ENCODE measurements at regions not wholly inside any gene's neighbourhood (a gene's known extent, or its start where the extent isn't known, plus 50 kb on each side); places are given as distances from the start of the nearest gene placed in this dataset.
"Not testable (repeated sequence)": the region's sequence is repeated elsewhere in the genome, so short reads cannot be mapped to it uniquely, and the experiment has no call there.

GRCh38 chr7:65582518-65583119 lies 209.0 kb downstream of the ZNF92 start:
- TF ChIP-seq POLR2A, CTCF (IDR thresholded peaks at IDR 0.05): not testable (repeated sequence)

Measured in lower leg skin (tissue), 3 donors.